Fibroblast of peridontal ligament (primary cell): ENCODE measurements at regions not wholly inside any gene's neighbourhood (a gene's known extent, or its start where the extent isn't known, plus 50 kb on each side); places are given as distances from the start of the nearest gene placed in this dataset.

Experiments used
- DNase-seq: peaks from one replicate; pipeline ENCODE4 v3.0.0-alpha.2; 2010; ENCODE audit errors: extremely low read depth

DNA sequence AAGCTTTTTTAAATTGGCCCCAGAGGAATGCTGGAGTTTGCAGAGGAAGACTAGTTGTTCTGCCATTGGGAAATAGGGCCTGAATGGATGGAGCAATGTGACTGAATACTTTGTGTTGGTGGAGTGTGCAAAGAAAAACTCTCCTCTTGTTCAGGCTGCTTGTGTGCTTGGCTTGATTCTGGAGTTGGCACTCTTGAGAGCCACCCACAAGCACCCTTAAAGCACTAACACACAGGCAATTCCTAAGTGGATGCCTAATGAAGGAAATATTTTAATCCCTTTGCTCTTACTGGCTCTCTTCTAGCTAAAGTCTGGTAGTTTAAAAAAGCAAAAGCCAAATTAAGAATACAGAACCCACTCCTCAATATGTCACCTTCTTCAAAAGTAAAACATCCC, 304.4 kb upstream of the C2CD4B start:
- peak; percentile 60 for DNase-seq

- peak; percentile 86 for DNase-seq
These were observed 305.0 kb upstream of the C2CD4B start for GRCh38 chr15:62469874-62470688.

GRCh38 chr15:62472616-62473299, 307.7 kb upstream of the C2CD4B start:
- no peak for DNase-seq

DNA sequence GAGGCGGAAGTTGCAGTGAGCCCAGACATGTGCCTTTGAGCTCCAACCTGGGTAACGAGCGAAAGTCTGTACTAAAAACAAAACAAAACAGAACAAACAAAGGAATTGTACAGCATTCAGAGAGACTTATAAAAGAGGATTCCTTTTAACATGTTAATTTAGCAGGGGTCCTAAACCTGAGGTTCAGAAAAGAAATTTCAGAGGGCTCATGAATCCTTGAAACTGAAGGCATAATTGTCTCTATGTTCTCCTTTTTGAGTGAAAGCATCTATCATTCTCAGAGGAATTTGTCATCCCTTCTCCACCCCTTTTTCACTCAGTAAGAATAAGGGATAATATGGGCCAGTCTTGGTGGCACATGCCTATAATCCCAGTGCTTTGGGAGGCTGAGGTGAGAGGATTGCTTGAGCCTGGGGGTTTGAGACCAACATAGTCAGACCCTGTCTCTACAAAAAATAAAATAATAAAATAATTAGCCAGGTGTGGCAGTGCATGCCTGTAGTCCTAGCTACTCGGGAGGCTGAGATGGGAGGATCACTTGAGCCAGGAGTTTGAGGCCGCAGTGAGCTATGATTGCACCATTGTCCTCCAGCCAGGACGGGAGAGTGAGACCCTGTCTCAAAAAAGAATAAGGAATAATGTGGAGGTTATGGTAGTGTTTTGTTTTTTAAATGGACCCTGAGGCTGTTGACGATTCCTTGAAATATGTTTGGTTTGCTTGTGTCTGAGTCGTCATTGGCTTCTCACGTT, 309.1 kb upstream of the C2CD4B start:
- no peak for DNase-seq

DNA sequence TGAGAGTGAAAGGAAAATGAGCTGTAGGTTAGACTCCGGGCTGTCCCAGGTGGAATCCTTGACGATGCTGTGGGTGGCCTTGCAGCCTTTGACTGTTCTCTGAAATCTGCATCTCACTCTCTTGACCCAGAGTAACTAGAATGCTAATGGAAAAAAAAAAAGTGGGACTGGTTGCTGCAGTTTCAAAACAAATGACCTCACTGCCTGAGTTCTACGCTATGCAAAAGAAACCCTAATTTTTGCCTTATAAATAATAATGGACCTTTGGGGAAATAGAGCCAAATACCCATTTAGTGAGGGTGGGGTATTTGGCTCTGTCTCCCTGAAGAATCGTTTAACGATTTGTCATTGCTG, 309.7 kb upstream of the C2CD4B start:
- DNase-seq: no peak

- DNase-seq: no peak
These were observed 310.5 kb upstream of the C2CD4B start for GRCh38 chr15:62475591-62475990.

DNA sequence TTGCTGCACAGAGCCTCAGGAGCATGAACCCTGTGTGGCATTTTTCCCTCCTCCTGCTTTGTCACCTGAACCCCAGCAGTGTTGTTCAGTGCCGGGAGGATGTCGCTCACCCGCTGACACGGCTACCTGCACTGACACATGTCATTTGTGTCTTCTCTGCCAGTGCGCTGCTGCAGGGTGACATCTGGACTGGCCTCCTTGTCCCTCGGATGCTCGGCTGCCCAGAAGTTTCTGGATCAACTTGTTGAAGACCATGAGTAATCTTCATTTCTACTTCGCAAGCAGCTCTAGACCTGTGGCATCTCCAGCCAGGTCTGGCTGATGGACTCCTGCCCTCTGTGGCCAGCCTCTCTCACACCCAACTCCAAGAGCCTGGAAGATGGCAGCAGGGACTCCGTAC, 311.1 kb upstream of the C2CD4B start:
- DNase-seq: no peak

DNA sequence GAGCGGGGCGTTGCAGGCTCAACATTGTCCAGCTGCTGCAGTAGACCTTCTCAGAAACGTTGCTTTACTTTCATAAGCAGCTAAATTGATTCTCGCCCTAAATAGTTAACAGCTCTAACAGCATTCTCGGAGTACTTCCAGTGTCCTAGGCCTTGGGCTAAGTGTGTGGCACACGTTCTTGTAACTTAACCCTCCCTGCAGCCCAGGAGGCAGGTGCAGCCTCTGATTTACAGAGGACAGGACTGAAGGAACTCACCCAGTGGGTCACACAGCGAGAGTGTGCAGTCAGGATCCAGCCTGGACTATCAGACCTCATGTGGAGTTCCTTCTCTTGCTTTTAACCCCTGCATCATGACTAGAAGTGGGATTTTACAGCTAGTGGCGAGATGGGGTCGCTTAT, 312.8 kb upstream of the C2CD4B start:
- DNase-seq: no peak

GRCh38 chr15:62482785-62483429, 317.8 kb upstream of the C2CD4B start:
- no peak for DNase-seq

DNA sequence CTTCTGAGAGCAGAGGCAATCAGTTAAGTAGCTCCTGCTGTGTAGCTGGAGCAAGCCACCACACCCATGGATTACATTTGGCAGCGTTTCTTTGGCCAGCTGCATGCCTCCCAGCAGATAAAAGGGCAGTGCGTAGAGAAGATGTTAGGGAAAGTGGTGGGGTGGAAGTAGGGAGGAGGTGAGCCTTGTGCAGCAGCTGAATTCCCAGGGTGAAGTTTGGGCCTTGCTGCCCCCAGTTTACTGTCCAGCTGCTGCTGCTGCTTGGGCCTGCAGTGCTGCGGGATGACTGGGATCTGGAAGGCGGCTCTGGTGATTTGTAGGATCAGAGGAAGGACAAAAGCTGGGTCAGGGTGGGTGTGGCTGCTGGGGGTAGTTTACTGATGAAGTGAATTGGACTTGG, 318.7 kb upstream of the C2CD4B start:
- peak; percentile 62 for DNase-seq

- DNase-seq: no peak
These were observed 320.2 kb upstream of the C2CD4B start for GRCh38 chr15:62485170-62485720.

GRCh38 chr15:62486041-62486440, 321.0 kb upstream of the C2CD4B start:
- peak; percentile 65 for DNase-seq

- DNase-seq: peak; percentile 52
These were observed 323.3 kb upstream of the C2CD4B start for GRCh38 chr15:62488387-62488786.

- DNase-seq: peak; percentile 56
These were observed 326.6 kb upstream of the C2CD4B start for GRCh38 chr15:62491642-62492041.

GRCh38 chr15:62492900-62493299, 327.8 kb upstream of the C2CD4B start:
- no peak for DNase-seq

- DNase-seq: no peak
These were observed 329.1 kb upstream of the C2CD4B start for GRCh38 chr15:62494197-62494596.

DNA sequence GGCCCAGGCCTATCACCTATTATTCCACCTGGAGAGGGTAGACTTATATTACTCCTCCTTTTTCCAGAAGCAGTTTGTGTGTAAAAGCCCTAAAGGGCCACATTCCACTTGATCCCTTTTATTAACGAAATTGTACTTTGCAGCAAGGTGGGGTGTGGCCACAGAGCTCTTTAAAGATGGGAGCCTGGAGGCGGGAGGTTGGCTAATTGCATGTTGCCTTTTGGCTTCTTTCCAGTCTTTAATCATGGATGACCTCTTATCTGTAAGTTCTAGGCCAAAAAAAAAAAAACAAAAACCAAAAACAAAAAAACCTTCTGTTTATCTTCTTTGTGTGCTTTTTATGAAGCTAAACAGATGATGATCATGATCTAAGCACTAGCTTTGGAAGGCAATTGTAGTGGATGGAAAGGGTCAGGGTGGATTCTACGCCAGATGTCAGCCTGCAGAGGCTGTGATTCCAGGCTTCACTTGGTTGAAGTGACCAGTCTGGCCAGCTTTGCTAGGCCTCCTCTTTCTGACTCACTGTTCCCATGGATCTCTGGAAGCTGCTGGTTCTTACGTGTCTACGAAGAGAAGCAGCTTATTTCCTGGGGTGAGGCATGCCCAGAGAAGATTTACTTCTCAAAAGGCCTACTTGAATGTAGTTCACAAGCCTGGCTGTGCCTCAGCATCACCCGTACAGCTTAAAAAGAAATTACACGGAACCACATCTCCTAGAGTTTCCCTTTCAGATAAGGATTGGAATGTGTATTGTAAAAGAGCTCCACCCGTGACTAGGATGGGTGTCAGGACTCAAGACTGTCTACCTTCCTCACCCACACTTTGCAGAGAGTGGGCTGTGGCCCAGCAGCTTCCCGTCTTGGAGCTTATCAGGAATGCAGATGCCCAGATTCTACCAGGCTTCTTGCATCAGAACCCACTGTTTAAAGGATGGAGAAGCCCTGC, 330.9 kb upstream of the C2CD4B start:
- DNase-seq: peak; percentile 89

- DNase-seq: peak; percentile 75
These were observed 332.3 kb upstream of the C2CD4B start for GRCh38 chr15:62497356-62497755.

DNA sequence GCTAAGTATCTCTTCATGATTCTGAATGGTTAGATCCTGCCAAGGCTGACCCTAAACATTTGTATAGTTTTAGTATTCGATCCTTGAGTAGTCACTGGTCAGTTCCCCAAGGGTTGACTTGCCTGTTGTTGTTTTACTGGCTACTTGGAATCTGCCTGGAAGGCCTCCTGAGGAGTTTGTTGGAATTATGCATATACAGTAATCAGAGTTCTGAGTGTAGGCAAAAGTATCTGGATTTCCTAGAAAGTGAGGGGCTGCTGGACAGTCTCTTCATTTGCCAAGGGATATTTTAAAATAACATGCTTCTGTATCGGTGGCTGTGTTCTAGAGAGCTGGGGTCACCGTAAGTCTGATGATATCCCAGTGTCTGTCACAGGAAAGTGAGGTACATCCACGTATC, 333.2 kb upstream of the C2CD4B start:
- no peak for DNase-seq

GRCh38 chr15:62498712-62499111, 333.6 kb upstream of the C2CD4B start:
- no peak for DNase-seq

DNA sequence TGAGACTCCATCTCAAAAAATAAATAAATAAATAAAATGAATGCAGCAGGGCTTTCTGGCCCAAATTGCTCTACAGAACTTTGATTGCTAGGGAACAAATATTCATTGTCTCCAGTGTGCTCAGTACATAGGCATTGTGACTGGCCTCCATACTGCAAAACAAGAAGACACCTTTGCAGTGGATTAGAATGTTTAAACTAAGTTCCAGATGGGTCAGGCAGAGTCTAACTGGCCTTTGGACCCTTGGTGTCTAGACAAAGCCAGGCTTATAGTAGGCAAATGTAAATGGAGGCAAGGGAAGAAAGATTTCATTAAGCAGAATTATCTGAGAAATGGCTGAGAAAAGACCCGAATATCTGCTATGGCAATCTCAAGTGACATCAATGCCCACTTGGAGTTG, 335.2 kb upstream of the C2CD4B start:
- DNase-seq: no peak
